ENCODE measurements at regions not wholly inside any gene's neighbourhood (a gene's known extent, or its start where the extent isn't known, plus 50 kb on each side); places are given as distances from the start of the nearest gene placed in this dataset.

DNA sequence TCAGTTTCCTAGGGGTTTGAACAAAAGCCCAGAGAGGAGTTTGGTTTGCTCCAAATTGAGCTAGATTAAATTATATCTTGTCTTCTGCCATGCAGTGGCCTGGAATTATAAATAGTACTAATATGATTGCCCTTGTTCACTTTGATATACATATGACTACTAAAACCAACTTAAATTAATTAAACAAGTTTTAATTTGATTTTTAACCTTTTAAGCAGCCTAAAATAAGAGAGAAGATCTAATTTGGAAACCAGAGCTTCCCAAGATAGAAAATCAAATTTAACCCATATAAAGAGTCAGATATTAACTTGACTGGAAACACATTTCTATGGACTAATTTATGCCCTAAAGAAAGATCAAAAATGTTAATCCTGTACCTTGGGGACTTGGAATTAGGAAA, 444.5 kb upstream of the SLC8A1 start:
- no peak for TF ChIP-seq EZH2 (IDR thresholded peaks at IDR 0.05; ENCODE audit: low read depth)
- TF ChIP-seq, protein P1, sequence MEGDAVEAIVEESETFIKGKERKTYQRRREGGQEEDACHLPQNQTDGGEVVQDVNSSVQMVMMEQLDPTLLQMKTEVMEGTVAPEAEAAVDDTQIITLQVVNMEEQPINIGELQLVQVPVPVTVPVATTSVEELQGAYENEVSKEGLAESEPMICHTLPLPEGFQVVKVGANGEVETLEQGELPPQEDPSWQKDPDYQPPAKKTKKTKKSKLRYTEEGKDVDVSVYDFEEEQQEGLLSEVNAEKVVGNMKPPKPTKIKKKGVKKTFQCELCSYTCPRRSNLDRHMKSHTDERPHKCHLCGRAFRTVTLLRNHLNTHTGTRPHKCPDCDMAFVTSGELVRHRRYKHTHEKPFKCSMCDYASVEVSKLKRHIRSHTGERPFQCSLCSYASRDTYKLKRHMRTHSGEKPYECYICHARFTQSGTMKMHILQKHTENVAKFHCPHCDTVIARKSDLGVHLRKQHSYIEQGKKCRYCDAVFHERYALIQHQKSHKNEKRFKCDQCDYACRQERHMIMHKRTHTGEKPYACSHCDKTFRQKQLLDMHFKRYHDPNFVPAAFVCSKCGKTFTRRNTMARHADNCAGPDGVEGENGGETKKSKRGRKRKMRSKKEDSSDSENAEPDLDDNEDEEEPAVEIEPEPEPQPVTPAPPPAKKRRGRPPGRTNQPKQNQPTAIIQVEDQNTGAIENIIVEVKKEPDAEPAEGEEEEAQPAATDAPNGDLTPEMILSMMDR (conservative IDR thresholded peaks at IDR 0.05): no peak

Data from PC-9 (cell line).